ENCODE measurements at regions not wholly inside any gene's neighbourhood (a gene's known extent, or its start where the extent isn't known, plus 50 kb on each side); places are given as distances from the start of the nearest gene placed in this dataset.

DNA sequence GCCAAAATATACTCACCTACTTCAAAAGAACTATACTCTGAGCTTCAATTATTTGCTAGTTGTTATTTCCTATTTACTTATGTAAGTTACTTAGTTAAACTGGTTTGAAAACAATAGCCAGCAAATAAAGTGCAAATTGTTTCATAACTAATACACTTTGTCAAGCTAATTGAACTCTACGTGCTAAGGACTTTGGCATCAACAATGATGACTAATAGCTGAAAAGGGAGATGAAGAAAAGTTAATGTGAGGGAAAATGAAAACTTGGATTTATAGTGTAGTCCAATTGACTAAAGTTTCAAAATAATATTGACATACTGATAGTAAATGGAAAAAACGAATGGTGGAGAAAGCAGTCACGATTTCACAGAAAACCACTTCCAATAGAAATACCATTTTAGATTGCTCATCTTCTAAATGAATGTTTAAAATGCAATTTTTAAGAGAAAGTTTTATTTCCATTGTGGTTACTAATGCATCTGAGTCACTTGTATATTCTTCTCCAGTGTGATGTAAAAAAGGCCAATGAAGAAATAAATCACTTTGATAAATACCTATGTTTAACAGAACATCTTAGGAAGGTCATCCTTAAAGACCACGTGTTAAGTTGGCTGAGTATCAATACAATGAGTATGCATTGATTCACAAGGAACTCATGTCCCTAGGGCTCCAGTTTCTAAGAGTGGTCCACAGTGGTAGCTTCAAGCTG, 455.2 kb downstream of the LTN1 start:
- peak; percentile 56 for DNase-seq (ENCODE audit: low read depth)
- no peak for TF ChIP-seq CTCF (IDR thresholded peaks at IDR 0.05; ENCODE audit: low read length, missing control alignments)

DNA sequence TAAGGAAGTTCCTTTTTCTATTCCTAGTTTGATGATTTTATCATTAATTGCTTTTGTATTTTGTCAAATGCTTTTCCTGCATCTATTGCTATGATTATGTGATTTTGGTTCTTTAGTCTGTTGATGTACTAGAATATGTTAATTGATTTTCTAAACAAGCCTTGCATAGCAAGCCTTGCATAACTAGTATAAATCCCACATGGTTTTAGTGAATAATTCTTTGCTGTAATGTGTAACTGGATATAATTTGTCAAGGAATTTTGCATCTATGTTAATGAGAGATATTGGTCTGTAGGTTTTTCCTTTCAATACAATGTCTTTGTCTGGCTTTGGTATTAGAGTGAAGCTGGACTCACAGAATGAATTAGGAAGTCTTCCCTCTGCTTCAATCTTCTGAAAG, 460.2 kb downstream of the LTN1 start:
- no peak overlapping the region for H3K4me3 ChIP-seq (replicated peaks; ENCODE audit: low read depth, low read length)
- DNase-seq (ENCODE audit: low read depth): no peak
- no peak for TF ChIP-seq CTCF (IDR thresholded peaks at IDR 0.05; ENCODE audit: low read length, missing control alignments)

More for the DNA sequence above, 455.2 kb downstream of the LTN1 start:
- no peak overlapping the region for H3K4me3 ChIP-seq (replicated peaks; ENCODE audit: low read depth, low read length)

GRCh38 chr21:28523367-28523766, 469.3 kb downstream of the LTN1 start:
- TF ChIP-seq CTCF (IDR thresholded peaks at IDR 0.05; ENCODE audit: low read length, missing control alignments): no peak
- no peak for DNase-seq (ENCODE audit: low read depth)

DNA sequence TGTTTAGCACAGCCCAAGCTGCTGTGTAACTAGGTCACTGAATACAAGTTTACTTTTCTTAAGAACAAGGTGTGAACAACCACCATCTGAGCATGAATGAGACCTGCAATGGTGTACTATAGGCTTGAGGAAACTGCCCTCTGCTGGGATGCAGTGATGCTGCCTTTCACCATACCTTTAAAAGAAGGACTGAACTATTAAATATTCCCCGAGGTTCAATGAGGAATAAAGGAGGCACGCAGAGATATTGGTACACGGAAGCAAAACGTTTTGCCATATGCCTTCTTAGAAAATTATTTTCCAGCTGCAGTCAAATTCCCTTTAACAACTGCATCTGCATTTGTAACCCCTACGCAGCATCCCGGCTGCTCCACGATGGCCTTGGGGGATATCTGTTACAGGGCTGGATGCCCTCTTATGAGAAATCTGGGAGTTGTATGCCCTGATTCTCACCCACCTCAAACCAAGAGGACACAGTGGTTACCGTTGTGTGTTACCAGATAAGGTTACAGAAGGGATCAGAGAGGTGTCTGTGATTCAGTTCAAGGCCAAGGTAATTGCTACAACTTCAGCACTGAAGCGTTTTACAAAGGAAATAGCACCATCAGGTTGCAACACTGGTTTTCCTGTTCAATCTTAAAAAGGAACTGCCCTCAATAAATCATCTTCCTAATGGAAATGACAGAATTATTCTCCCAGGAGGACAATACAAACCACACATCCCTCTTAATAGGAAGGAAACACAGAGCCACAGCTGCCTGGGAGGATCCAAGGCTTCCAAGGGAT, 470.5 kb downstream of the LTN1 start:
- DNase-seq (ENCODE audit: low read depth): peak; percentile 69
- TF ChIP-seq CTCF (IDR thresholded peaks at IDR 0.05; ENCODE audit: low read length, missing control alignments): peak; percentile 61
- no peak overlapping the region for H3K4me3 ChIP-seq (replicated peaks; ENCODE audit: low read depth, low read length)

More at GRCh38 chr21:28523367-28523766, 469.3 kb downstream of the LTN1 start:
- no peak overlapping the region for H3K4me3 ChIP-seq (replicated peaks; ENCODE audit: low read depth, low read length)

DNA sequence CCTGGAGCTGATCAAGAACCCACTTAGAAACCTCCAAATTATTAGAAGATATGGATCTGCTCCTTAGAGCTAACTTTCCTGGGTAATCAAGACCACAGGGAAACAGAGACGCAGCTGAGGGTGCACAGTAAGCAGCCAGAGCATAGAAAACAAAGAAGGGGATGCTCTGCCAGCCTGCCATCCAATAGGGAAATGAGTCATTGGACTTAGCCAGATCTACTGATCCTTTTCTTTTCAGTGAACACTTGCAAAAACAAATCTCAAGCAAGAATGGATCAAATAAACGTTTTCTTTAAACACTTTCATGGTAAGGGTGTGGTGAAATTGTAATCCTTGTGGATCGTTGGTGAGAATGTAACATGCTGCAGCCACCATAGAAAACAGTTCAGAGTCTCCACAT, 474.0 kb downstream of the LTN1 start:
- DNase-seq (ENCODE audit: low read depth): peak; percentile 36
- no peak for TF ChIP-seq CTCF (IDR thresholded peaks at IDR 0.05; ENCODE audit: low read length, missing control alignments)
- no peak overlapping the region for H3K4me3 ChIP-seq (replicated peaks; ENCODE audit: low read depth, low read length)

- no peak overlapping the region for H3K4me3 ChIP-seq (replicated peaks; ENCODE audit: low read depth, low read length)
- TF ChIP-seq CTCF (IDR thresholded peaks at IDR 0.05; ENCODE audit: low read length, missing control alignments): peak; percentile 68
- DNase-seq (ENCODE audit: low read depth): peak; percentile 57
Measured at GRCh38 chr21:28516991-28517592, 475.6 kb downstream of the LTN1 start.
